ENCODE measurements at regions not wholly inside any gene's neighbourhood (a gene's known extent, or its start where the extent isn't known, plus 50 kb on each side); places are given as distances from the start of the nearest gene placed in this dataset.

GRCh38 chr11:111124724-111125123, 120.8 kb upstream of the POU2AF2 start:
- TF ChIP-seq CTCF (IDR thresholded peaks at IDR 0.05; ENCODE audit: low read length) (no peak), EZH2phosphoT487 (IDR thresholded peaks at IDR 0.05; ENCODE audit: low read length) (no peak)

Measured in MM.1S (cell line).